GM12875 (cell line): ENCODE measurements at regions not wholly inside any gene's neighbourhood (a gene's known extent, or its start where the extent isn't known, plus 50 kb on each side); places are given as distances from the start of the nearest gene placed in this dataset.

Experiments used
- H3K4me3 ChIP-seq: one replicate; pipeline ENCODE4 v1.5.1; 2011; ENCODE audit warnings: low read depth, low read length, control low read depth
- CTCF ChIP-seq: IDR thresholded peaks from 2 replicates; pipeline ENCODE4 v1.5.1; 2011; ENCODE audit warnings: low read depth, mild to moderate bottlenecking, control low read depth, inconsistent platforms, low read length, moderate library complexity, borderline replicate concordance; ENCODE audit not compliant: insufficient read depth

- no peak for TF ChIP-seq CTCF
- no peak overlapping the region for H3K4me3 ChIP-seq
Observed at GRCh38 chr6:120590611-120591010, 743.7 kb downstream of the TBC1D32 start.

- TF ChIP-seq CTCF: no peak
- no peak overlapping the region for H3K4me3 ChIP-seq
Observed at GRCh38 chr6:120588424-120588823, 745.9 kb downstream of the TBC1D32 start.

GRCh38 chr6:120587381-120587780 lies 746.9 kb downstream of the TBC1D32 start:
- no peak overlapping the region for H3K4me3 ChIP-seq
- TF ChIP-seq CTCF: no peak

- no peak overlapping the region for H3K4me3 ChIP-seq
- TF ChIP-seq CTCF: no peak
Observed at GRCh38 chr6:120584111-120584760, 750.0 kb downstream of the TBC1D32 start.

- TF ChIP-seq CTCF: no peak
Observed at GRCh38 chr6:120576061-120576460, 758.2 kb downstream of the TBC1D32 start.

GRCh38 chr6:120569714-120570113 lies 764.6 kb downstream of the TBC1D32 start:
- no peak for TF ChIP-seq CTCF
- no peak overlapping the region for H3K4me3 ChIP-seq

More at GRCh38 chr6:120576061-120576460, 758.2 kb downstream of the TBC1D32 start:
- H3K4me3 ChIP-seq: no peak overlapping the region

GRCh38 chr6:120564779-120565178 lies 769.5 kb downstream of the TBC1D32 start:
- H3K4me3 ChIP-seq: no peak overlapping the region
- no peak for TF ChIP-seq CTCF
